Muscle of back (tissue), 3 donors: ENCODE measurements at regions not wholly inside any gene's neighbourhood (a gene's known extent, or its start where the extent isn't known, plus 50 kb on each side); places are given as distances from the start of the nearest gene placed in this dataset.
A peak's percentile ranks its signal among the peaks of the same experiment; 100 is the strongest.

ENCODE experiments used
- DNase-seq, 3 donors: peaks; one replicate each; pipeline versions ENCODE4 v3.0.0 to v3.0.0-alpha.2; 2013

GRCh38 chr10:3428826-3429225, 256.2 kb upstream of the PITRM1 start:
- DNase-seq: no peak

- DNase-seq: peak in 2 of 3 donors; percentile 42 to 68
These were observed 255.4 kb upstream of the PITRM1 start for GRCh38 chr10:3427950-3428354.

GRCh38 chr10:3427347-3427746, 254.8 kb upstream of the PITRM1 start:
- DNase-seq: peak; percentile 51 to 76 (median 62)

GRCh38 chr10:3426190-3426845, 253.7 kb upstream of the PITRM1 start:
- peak in 2 of 3 donors; percentile 45 to 88 for DNase-seq

- peak in 1 of 3 donors; percentile 35 for DNase-seq
These were observed 253.1 kb upstream of the PITRM1 start for GRCh38 chr10:3425716-3426115.

- no peak for DNase-seq
These were observed 252.7 kb upstream of the PITRM1 start for GRCh38 chr10:3425261-3425660.

GRCh38 chr10:3424111-3424851, 251.7 kb upstream of the PITRM1 start:
- DNase-seq: peak in 1 of 3 donors; percentile 48

GRCh38 chr10:3423384-3423783, 250.8 kb upstream of the PITRM1 start:
- no peak for DNase-seq

GRCh38 chr10:3422282-3422681, 249.7 kb upstream of the PITRM1 start:
- DNase-seq: no peak

- DNase-seq: no peak
These were observed 249.1 kb upstream of the PITRM1 start for GRCh38 chr10:3421537-3422257.

GRCh38 chr10:3420527-3421469, 248.2 kb upstream of the PITRM1 start:
- DNase-seq: no peak

- no peak for DNase-seq
These were observed 247.3 kb upstream of the PITRM1 start for GRCh38 chr10:3419719-3420495.

GRCh38 chr10:3418926-3419325, 246.3 kb upstream of the PITRM1 start:
- DNase-seq: no peak

- no peak for DNase-seq
These were observed 245.6 kb upstream of the PITRM1 start for GRCh38 chr10:3418041-3418754.

GRCh38 chr10:3417096-3417495, 244.5 kb upstream of the PITRM1 start:
- DNase-seq: no peak

GRCh38 chr10:3415878-3416605, 243.5 kb upstream of the PITRM1 start:
- no peak for DNase-seq

- DNase-seq: no peak
These were observed 242.6 kb upstream of the PITRM1 start for GRCh38 chr10:3415038-3415736.

- no peak for DNase-seq
These were observed 242.1 kb upstream of the PITRM1 start for GRCh38 chr10:3414667-3415023.
